ENCODE measurements at regions not wholly inside any gene's neighbourhood (a gene's known extent, or its start where the extent isn't known, plus 50 kb on each side); places are given as distances from the start of the nearest gene placed in this dataset.

DNA sequence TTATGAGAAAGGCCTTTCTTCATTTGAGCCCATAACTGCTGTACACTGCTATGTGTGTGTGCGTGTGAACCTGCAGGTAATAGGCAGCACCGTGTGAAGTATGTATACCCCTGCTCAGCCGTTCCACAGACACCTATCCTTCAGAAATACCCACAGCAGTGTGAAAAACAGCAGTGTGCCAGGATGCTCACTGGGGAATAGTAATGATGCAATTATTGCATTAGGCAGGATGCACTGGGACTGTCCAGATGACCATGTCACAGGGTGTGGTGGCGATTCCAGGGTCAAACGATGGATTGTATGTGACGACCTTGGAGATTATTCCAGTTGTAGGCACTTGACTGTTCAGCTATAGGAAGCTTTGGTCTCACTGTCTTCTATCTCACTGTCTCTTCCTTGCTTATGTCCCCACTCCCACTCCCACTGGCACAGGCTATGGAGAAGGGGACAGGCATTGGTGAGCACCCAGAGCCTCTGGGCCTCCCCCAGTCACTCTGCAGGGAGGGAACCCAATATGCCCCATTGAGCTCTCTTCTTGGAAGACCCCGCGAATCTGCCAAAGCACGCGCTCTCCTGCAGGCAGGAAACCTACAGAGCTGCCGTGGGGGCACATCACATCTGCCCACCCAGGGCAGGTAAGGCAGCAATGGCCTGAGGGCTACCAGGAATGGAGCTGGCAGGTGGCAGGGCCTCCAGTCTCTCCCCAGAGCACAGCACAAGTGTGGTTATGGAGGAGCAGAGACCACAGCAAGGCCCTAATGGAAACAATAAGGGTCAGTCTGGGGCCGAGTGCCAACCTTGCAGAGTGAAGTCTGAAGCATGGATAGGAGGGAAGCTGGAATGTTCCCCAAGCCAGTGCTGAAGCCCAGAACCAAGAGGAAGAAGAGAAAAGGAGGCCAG, 518.9 kb upstream of the RAB6C start:
- TF ChIP-seq, protein P1, sequence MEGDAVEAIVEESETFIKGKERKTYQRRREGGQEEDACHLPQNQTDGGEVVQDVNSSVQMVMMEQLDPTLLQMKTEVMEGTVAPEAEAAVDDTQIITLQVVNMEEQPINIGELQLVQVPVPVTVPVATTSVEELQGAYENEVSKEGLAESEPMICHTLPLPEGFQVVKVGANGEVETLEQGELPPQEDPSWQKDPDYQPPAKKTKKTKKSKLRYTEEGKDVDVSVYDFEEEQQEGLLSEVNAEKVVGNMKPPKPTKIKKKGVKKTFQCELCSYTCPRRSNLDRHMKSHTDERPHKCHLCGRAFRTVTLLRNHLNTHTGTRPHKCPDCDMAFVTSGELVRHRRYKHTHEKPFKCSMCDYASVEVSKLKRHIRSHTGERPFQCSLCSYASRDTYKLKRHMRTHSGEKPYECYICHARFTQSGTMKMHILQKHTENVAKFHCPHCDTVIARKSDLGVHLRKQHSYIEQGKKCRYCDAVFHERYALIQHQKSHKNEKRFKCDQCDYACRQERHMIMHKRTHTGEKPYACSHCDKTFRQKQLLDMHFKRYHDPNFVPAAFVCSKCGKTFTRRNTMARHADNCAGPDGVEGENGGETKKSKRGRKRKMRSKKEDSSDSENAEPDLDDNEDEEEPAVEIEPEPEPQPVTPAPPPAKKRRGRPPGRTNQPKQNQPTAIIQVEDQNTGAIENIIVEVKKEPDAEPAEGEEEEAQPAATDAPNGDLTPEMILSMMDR (IDR thresholded peaks at IDR 0.05): no peak
- TF ChIP-seq EZH2 (IDR thresholded peaks at IDR 0.05): no peak

Measured in neural progenitor cell (in vitro differentiated cells).